ENCODE measurements at regions not wholly inside any gene's neighbourhood (a gene's known extent, or its start where the extent isn't known, plus 50 kb on each side); places are given as distances from the start of the nearest gene placed in this dataset.

DNA sequence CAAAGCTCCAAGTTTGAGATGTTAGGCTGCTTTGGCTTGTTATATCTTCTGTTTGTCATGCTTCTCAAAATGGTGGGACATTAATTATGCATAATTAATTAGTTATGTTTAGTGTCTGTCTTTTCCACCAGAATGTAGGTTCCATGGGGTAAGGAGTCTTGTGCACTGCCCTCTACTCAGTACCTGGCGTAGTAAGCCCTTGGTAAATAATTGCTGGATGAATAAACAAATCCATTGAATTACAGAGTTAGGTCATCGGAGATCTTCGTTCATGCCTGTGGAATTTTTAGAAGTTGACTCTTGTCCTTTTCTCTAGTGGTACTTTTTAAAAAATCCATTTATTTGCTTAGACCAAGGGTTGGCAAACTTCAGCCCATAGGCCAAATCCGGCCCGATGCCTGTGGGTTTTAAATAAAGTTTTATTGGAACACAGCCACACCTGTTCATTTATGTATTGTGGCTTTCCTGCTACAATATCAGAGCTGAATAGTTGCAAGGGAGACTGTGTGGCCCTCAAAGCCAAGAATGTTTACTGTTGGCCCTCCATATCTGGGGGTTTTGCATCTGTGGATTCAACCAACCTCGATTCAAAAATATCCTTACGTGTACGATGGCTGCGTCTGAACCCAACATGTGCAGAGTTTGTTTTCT lies 524.8 kb upstream of the EEF2KMT start:
- Histone ChIP-seq H3K4me1 (ENCODE audit: control insufficient read depth, insufficient read depth, low read length) (no peaks in the 10 kb centered on the region), H3K9me3 (ENCODE audit: control insufficient read depth, insufficient read depth, low read depth, low read length) (no peaks in the 10 kb centered on the region), H3K4me3 (ENCODE audit: low read depth, low read length) (no peak overlapping the region), H3K36me3 (ENCODE audit: control insufficient read depth in 2 of 2, insufficient read depth in 1 of 2, low read length in 2 of 2) (no peaks in the 10 kb centered on the region), H3K27ac (ENCODE audit: extremely low read depth, low read depth, low read length) (no peak overlapping the region)
- ChIA-PET POLR2A (no interaction called here), CTCF (no interaction called here)
- TF ChIP-seq YY1 (tag by site-specific recombination; IDR thresholded peaks at IDR 0.05): no peak
- TF ChIP-seq ZNF837 (tag by site-specific recombination; IDR thresholded peaks at IDR 0.05): no peak
- no peak for TF ChIP-seq ZNF112 (tag by site-specific recombination; IDR thresholded peaks at IDR 0.05)
- no peak for TF ChIP-seq ZSCAN5A (tag by site-specific recombination; IDR thresholded peaks at IDR 0.05)
- no peak for TF ChIP-seq ZBTB48 (tag by site-specific recombination; IDR thresholded peaks at IDR 0.05)
- no peak for TF ChIP-seq KLF7 (tag by site-specific recombination; IDR thresholded peaks at IDR 0.05; ENCODE audit: borderline replicate concordance)
- no peak for TF ChIP-seq ZNF133 (tag by site-specific recombination; IDR thresholded peaks at IDR 0.05)
- TF ChIP-seq, protein P1, sequence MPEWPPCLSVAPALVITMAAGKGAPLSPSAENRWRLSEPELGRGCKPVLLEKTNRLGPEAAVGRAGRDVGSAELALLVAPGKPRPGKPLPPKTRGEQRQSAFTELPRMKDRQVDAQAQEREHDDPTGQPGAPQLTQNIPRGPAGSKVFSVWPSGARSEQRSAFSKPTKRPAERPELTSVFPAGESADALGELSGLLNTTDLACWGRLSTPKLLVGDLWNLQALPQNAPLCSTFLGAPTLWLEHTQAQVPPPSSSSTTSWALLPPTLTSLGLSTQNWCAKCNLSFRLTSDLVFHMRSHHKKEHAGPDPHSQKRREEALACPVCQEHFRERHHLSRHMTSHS (tag by site-specific recombination; IDR thresholded peaks at IDR 0.05): no peak
- TF ChIP-seq, protein P2, sequence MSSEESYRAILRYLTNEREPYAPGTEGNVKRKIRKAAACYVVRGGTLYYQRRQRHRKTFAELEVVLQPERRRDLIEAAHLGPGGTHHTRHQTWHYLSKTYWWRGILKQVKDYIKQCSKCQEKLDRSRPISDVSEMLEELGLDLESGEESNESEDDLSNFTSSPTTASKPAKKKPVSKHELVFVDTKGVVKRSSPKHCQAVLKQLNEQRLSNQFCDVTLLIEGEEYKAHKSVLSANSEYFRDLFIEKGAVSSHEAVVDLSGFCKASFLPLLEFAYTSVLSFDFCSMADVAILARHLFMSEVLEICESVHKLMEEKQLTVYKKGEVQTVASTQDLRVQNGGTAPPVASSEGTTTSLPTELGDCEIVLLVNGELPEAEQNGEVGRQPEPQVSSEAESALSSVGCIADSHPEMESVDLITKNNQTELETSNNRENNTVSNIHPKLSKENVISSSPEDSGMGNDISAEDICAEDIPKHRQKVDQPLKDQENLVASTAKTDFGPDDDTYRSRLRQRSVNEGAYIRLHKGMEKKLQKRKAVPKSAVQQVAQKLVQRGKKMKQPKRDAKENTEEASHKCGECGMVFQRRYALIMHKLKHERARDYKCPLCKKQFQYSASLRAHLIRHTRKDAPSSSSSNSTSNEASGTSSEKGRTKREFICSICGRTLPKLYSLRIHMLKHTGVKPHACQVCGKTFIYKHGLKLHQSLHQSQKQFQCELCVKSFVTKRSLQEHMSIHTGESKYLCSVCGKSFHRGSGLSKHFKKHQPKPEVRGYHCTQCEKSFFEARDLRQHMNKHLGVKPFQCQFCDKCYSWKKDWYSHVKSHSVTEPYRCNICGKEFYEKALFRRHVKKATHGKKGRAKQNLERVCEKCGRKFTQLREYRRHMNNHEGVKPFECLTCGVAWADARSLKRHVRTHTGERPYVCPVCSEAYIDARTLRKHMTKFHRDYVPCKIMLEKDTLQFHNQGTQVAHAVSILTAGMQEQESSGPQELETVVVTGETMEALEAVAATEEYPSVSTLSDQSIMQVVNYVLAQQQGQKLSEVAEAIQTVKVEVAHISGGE (tag by site-specific recombination; conservative IDR thresholded peaks at IDR 0.05; ENCODE audit: low read depth): no peak
- no peak for TF ChIP-seq ZNF433 (tag by site-specific recombination; IDR thresholded peaks at IDR 0.05; ENCODE audit: low read depth)
- TF ChIP-seq INSM2 (tag by site-specific recombination; IDR thresholded peaks at IDR 0.05): no peak
- TF ChIP-seq ZNF274 (IDR thresholded peaks at IDR 0.05; ENCODE audit: low read length): no peak
- TF ChIP-seq ZNF274 (tag by site-specific recombination; IDR thresholded peaks at IDR 0.05; ENCODE audit: borderline replicate concordance): no peak
- no peak for TF ChIP-seq ZNF658 (tag by site-specific recombination; IDR thresholded peaks at IDR 0.05)
- TF ChIP-seq ZNF792 (tag by site-specific recombination; IDR thresholded peaks at IDR 0.05): no peak
- TF ChIP-seq ZNF140 (tag by site-specific recombination; IDR thresholded peaks at IDR 0.05): no peak
- TF ChIP-seq, protein P3, sequence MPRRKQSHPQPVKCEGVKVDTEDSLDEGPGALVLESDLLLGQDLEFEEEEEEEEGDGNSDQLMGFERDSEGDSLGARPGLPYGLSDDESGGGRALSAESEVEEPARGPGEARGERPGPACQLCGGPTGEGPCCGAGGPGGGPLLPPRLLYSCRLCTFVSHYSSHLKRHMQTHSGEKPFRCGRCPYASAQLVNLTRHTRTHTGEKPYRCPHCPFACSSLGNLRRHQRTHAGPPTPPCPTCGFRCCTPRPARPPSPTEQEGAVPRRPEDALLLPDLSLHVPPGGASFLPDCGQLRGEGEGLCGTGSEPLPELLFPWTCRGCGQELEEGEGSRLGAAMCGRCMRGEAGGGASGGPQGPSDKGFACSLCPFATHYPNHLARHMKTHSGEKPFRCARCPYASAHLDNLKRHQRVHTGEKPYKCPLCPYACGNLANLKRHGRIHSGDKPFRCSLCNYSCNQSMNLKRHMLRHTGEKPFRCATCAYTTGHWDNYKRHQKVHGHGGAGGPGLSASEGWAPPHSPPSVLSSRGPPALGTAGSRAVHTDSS (tag by site-specific recombination; IDR thresholded peaks at IDR 0.05): no peak
- TF ChIP-seq PRDM1 (tag by site-specific recombination; IDR thresholded peaks at IDR 0.05): no peak
- TF ChIP-seq ZNF354C (tag by site-specific recombination; IDR thresholded peaks at IDR 0.05; ENCODE audit: borderline replicate concordance, low read depth): no peak

Measured in HEK293 (cell line).